GM18907 (cell line): ENCODE measurements at regions not wholly inside any gene's neighbourhood (a gene's known extent, or its start where the extent isn't known, plus 50 kb on each side); places are given as distances from the start of the nearest gene placed in this dataset.
"Not testable (repeated sequence)": the region's sequence is repeated elsewhere in the genome, so short reads cannot be mapped to it uniquely, and the experiment has no call there.

Experiments
- ATAC-seq: cut with Tn5 transposase; IDR thresholded peaks from one replicate; pipeline ENCODE4 v1.9.1; 2021; ENCODE audit warnings: mild to moderate bottlenecking, moderate library complexity; ENCODE audit not compliant: unreplicated experiment

- no peak for ATAC-seq
Measured at GRCh38 chr12:83971781-83972180, 940.8 kb downstream of the SLC6A15 start.

GRCh38 chr12:83960767-83961166, 951.8 kb downstream of the SLC6A15 start:
- no peak for ATAC-seq

GRCh38 chr12:83958997-83959396, 953.6 kb downstream of the SLC6A15 start:
- ATAC-seq = no peak

GRCh38 chr12:83954956-83955601, 957.5 kb downstream of the SLC6A15 start:
- ATAC-seq = no peak

- no peak for ATAC-seq
Measured at GRCh38 chr12:83954071-83954789, 958.4 kb downstream of the SLC6A15 start.

GRCh38 chr12:83945871-83946270, 966.7 kb downstream of the SLC6A15 start:
- no peak for ATAC-seq

- no peak for ATAC-seq
Measured at GRCh38 chr12:83939718-83940117, 972.9 kb downstream of the SLC6A15 start.

- no peak for ATAC-seq
Measured at GRCh38 chr12:83933615-83934014, 979.0 kb downstream of the SLC6A15 start.

- ATAC-seq = no peak
Measured at GRCh38 chr12:83932011-83932410, 980.6 kb downstream of the SLC6A15 start.

GRCh38 chr12:83931451-83931850, 981.1 kb downstream of the SLC6A15 start:
- no peak for ATAC-seq

- not testable (repeated sequence) for ATAC-seq
Measured at GRCh38 chr12:83929792-83930191, 982.8 kb downstream of the SLC6A15 start.

- ATAC-seq = no peak
Measured at GRCh38 chr12:83920821-83921547, 991.6 kb downstream of the SLC6A15 start.

GRCh38 chr12:83919081-83919480, 993.5 kb downstream of the SLC6A15 start:
- no peak for ATAC-seq

- ATAC-seq = no peak
Measured at GRCh38 chr12:83904175-83904574, 1008.4 kb downstream of the SLC6A15 start.

GRCh38 chr12:83896416-83896815, 1016.2 kb downstream of the SLC6A15 start:
- no peak for ATAC-seq

GRCh38 chr12:83893101-83893500, 1019.5 kb downstream of the SLC6A15 start:
- no peak for ATAC-seq

GRCh38 chr12:83889745-83890144, 1022.9 kb downstream of the SLC6A15 start:
- no peak for ATAC-seq

- no peak for ATAC-seq
Measured at GRCh38 chr12:83886479-83886878, 1026.1 kb downstream of the SLC6A15 start.

- ATAC-seq = not testable (repeated sequence)
Measured at GRCh38 chr12:83870921-83871599, 1041.5 kb downstream of the SLC6A15 start.

- ATAC-seq = no peak
Measured at GRCh38 chr12:83866477-83866876, 1046.1 kb downstream of the SLC6A15 start.

- ATAC-seq = no peak
Measured at GRCh38 chr12:83865431-83865830, 1047.2 kb downstream of the SLC6A15 start.
